K562 (cell line): ENCODE measurements at regions not wholly inside any gene's neighbourhood (a gene's known extent, or its start where the extent isn't known, plus 50 kb on each side); places are given as distances from the start of the nearest gene placed in this dataset.

Experiments
- MTA1 ChIP-seq: fragments of 450-650 bp; IDR thresholded peaks from 2 replicates; pipeline ENCODE4 v1.6.1; 2017; ENCODE audit warnings: borderline replicate concordance
- RFX5 ChIP-seq: IDR thresholded peaks from 2 replicates; pipeline ENCODE4 v1.6.1; 2011; ENCODE audit warnings: low read depth, mild to moderate bottlenecking, improper control_type of control experiment, low read length
- SMAD1 ChIP-seq: fragments of 150-350 bp; IDR thresholded peaks from 2 replicates; pipeline ENCODE4 v1.6.1; 2014; ENCODE audit warnings: low read length, low read depth; ENCODE audit not compliant: partially characterized antibody
- SREBF1 ChIP-seq: fragments of 150-350 bp; IDR thresholded peaks from 2 replicates; pipeline ENCODE4 v1.6.1; 2014; ENCODE audit warnings: antibody characterized with exemption, low read depth, low read length, borderline replicate concordance
- TF ChIP-seq, protein P1 (sequence below), 3 experiments: IDR thresholded peaks in 2 of 3; conservative IDR thresholded peaks in 1 of 3; 2 replicates each; pipeline ENCODE4 v1.5.1; 2011 to 2012; ENCODE audit warnings: low read length in 3 of 3, mild to moderate bottlenecking in 3 of 3, control low read depth in 2 of 3, improper control_type of control experiment in 1 of 3, inconsistent platforms in 1 of 3, low read depth in 1 of 3, mixed read lengths in 1 of 3, moderate library complexity in 1 of 3; ENCODE audit not compliant: insufficient read depth in 2 of 3

DNA sequence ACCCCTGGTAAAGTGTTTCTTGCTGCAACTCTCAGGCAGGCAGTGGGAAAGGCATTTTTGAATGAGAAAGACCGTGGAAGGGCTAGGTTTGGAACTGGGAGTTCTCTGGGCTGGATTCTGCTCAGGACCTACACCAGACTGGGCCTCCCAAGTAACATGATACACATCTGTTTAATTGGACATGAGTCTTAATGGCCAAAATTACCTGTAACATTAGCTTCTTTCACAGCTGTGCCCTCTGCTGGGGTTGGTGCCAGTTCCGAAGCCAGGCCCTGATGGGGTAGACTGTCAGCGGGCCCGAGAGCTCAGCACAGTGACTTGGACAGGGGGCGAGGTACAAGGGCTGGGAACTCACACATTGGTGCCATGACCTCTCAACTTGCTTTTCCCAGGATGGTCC is 118.9 kb upstream of the IRX3 start:
- TF ChIP-seq, protein P1, sequence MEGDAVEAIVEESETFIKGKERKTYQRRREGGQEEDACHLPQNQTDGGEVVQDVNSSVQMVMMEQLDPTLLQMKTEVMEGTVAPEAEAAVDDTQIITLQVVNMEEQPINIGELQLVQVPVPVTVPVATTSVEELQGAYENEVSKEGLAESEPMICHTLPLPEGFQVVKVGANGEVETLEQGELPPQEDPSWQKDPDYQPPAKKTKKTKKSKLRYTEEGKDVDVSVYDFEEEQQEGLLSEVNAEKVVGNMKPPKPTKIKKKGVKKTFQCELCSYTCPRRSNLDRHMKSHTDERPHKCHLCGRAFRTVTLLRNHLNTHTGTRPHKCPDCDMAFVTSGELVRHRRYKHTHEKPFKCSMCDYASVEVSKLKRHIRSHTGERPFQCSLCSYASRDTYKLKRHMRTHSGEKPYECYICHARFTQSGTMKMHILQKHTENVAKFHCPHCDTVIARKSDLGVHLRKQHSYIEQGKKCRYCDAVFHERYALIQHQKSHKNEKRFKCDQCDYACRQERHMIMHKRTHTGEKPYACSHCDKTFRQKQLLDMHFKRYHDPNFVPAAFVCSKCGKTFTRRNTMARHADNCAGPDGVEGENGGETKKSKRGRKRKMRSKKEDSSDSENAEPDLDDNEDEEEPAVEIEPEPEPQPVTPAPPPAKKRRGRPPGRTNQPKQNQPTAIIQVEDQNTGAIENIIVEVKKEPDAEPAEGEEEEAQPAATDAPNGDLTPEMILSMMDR (IDR thresholded peaks at IDR 0.05 in 2 of 3, conservative IDR thresholded peaks at IDR 0.05 in 1 of 3; ENCODE audit: insufficient read depth in 2 of 3, low read depth in 1 of 3, low read length in 3 of 3), result no peak
- TF ChIP-seq SREBF1 (no peak), RFX5 (no peak), SMAD1 (no peak), MTA1 (no peak)
